HL-60 (cell line): ENCODE measurements at regions not wholly inside any gene's neighbourhood (a gene's known extent, or its start where the extent isn't known, plus 50 kb on each side); places are given as distances from the start of the nearest gene placed in this dataset.

ENCODE experiments used
- POLR2AphosphoS5 ChIP-seq: IDR thresholded peaks from 2 replicates; pipeline ENCODE4 v1.6.1; 2012; ENCODE audit warnings: low read depth
- TF ChIP-seq, protein P1 (sequence below): IDR thresholded peaks from one replicate; pipeline ENCODE4 v1.5.1; 2011; ENCODE audit warnings: low read length, control low read depth, inconsistent platforms; ENCODE audit not compliant: insufficient read depth

GRCh38 chr17:15095935-15096334, 169.2 kb downstream of the PMP22 start:
- no peak for TF ChIP-seq POLR2AphosphoS5
- TF ChIP-seq, protein P1, sequence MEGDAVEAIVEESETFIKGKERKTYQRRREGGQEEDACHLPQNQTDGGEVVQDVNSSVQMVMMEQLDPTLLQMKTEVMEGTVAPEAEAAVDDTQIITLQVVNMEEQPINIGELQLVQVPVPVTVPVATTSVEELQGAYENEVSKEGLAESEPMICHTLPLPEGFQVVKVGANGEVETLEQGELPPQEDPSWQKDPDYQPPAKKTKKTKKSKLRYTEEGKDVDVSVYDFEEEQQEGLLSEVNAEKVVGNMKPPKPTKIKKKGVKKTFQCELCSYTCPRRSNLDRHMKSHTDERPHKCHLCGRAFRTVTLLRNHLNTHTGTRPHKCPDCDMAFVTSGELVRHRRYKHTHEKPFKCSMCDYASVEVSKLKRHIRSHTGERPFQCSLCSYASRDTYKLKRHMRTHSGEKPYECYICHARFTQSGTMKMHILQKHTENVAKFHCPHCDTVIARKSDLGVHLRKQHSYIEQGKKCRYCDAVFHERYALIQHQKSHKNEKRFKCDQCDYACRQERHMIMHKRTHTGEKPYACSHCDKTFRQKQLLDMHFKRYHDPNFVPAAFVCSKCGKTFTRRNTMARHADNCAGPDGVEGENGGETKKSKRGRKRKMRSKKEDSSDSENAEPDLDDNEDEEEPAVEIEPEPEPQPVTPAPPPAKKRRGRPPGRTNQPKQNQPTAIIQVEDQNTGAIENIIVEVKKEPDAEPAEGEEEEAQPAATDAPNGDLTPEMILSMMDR, result no peak
